HepG2 (cell line): ENCODE measurements at regions not wholly inside any gene's neighbourhood (a gene's known extent, or its start where the extent isn't known, plus 50 kb on each side); places are given as distances from the start of the nearest gene placed in this dataset.

Experiments used
- ATAC-seq: fragments of 200-7000 bp; cut with Tn5 transposase; 3 replicates; pipeline ENCODE4 v1.9.1; 2020; ENCODE audit warnings: mild to moderate bottlenecking, moderate library complexity
- BruUV-seq: library from RNA; stranded (reverse); fragments of 400-500 nt; replicated peaks from 2 replicates; lab custom pipeline; 2021; lab: Mats Ljungman, UMichigan
- CTCF ChIA-PET: fragments of 300-600 bp; formaldehyde crosslinking; extraction: SDS; loops from one replicate; lab custom pipeline; 2021; ENCODE audit warnings: low total read pairs, inconsistent platforms, low intra/inter-chr PET ratio; lab: Yijun Ruan, JAX
- POLR2A ChIA-PET: fragments of 350-600 bp; sonication (Branson Sonifier 250); formaldehyde crosslinking; loops from one replicate; lab custom pipeline; 2020; ENCODE audit warnings: antibody characterized with exemption, inconsistent platforms; lab: Yijun Ruan, JAX
- DNase-seq: peaks from one replicate; pipeline ENCODE4 v3.0.0-alpha.2; 2015; ENCODE audit warnings: low spot score
- FAIRE-seq: peaks from 3 replicates; lab custom pipeline; 2011; peaks lifted over from hg19 to GRCh38; lab: Jason Lieb, UNC
- H2AFZ ChIP-seq: one replicate; pipeline ENCODE4 v1.6.1; 2011; ENCODE audit warnings: low read length, inconsistent platforms
- H3K27ac ChIP-seq: fragments of 300-600 bp; 3 replicates; pipeline ENCODE4 v1.8.0; 2011; ENCODE audit warnings: mixed run types, mild to moderate bottlenecking, mixed read lengths, low read length, inconsistent platforms; ENCODE audit not compliant: insufficient read depth; ENCODE audit errors: extremely low read length
- H3K27me3 ChIP-seq, 2 experiments: fragments of 200-600 bp in 1 of 2; 2 replicates in 1 of 2; 3 replicates in 1 of 2; pipeline versions ENCODE4 v1.6.0 to v1.8.0; 2011; ENCODE audit warnings: low read length in 2 of 2, mild to moderate bottlenecking in 2 of 2, moderate library complexity in 2 of 2, inconsistent platforms in 1 of 2; ENCODE audit not compliant: insufficient read depth in 2 of 2, control insufficient read depth in 1 of 2
- H3K36me3 ChIP-seq, 2 experiments: fragments of 200-600 bp in 1 of 2; replicated peaks in 1 of 2; 2 replicates in 1 of 2; 3 replicates in 1 of 2; pipeline versions ENCODE4 v1.5.1 to v1.8.0; 2011; ENCODE audit warnings: low read length in 2 of 2, inconsistent platforms in 1 of 2; ENCODE audit not compliant: insufficient read depth in 2 of 2, control insufficient read depth in 1 of 2
- H3K4me1 ChIP-seq: 2 replicates; pipeline ENCODE4 v1.5.1; 2012; ENCODE audit warnings: low read length, inconsistent platforms; ENCODE audit not compliant: insufficient read depth
- H3K4me2 ChIP-seq: 2 replicates; pipeline ENCODE4 v1.6.0; 2011; ENCODE audit warnings: low read depth, low read length, inconsistent platforms
- H3K4me3 ChIP-seq, 3 experiments: fragments of 200-600 bp in 1 of 3; sonication (generic), shearing (Covaris generic) in 1 of 3; replicated peaks in 1 of 3; 2 replicates each; pipeline ENCODE4 v1.5.1; 2011 to 2016; ENCODE audit warnings: low read length in 3 of 3, inconsistent platforms in 2 of 3, low read depth in 2 of 3, mild to moderate bottlenecking in 2 of 3, control low read depth in 1 of 3, mixed read lengths in 1 of 3; ENCODE audit not compliant: insufficient read depth in 1 of 3
- H3K79me2 ChIP-seq: one replicate; pipeline ENCODE4 v1.6.1; 2011; ENCODE audit warnings: low read length, inconsistent platforms; ENCODE audit not compliant: insufficient read depth
- H3K9ac ChIP-seq: 2 replicates; pipeline ENCODE4 v1.6.0; 2011; ENCODE audit warnings: mild to moderate bottlenecking, low read depth, low read length, inconsistent platforms; ENCODE audit not compliant: insufficient read depth
- H3K9me3 ChIP-seq: 2 replicates; pipeline ENCODE4 v1.5.1; 2012; ENCODE audit warnings: mild to moderate bottlenecking, low read length
- H4K20me1 ChIP-seq: 2 replicates; pipeline ENCODE4 v1.6.0; 2011; ENCODE audit warnings: inconsistent platforms, mild to moderate bottlenecking, low read length, moderate library complexity; ENCODE audit not compliant: insufficient read depth
- HMG20B ChIP-seq: conservative IDR thresholded peaks from 2 replicates; pipeline ENCODE4 v1.6.1; 2016; ENCODE audit warnings: missing genetic modification reagents, missing compliant biosample characterization
- HOXA7 ChIP-seq: sonication (generic); formaldehyde crosslinking; IDR thresholded peaks from 2 replicates; pipeline ENCODE4 v1.8.1; 2022; ENCODE audit warnings: mild to moderate bottlenecking, missing genetic modification reagents, moderate library complexity
- KDM4B ChIP-seq: sonication (generic); formaldehyde crosslinking; IDR thresholded peaks from 2 replicates; pipeline ENCODE4 v1.4.0; 2020; ENCODE audit warnings: missing genetic modification reagents
- PAWR ChIP-seq: sonication (generic); formaldehyde crosslinking; IDR thresholded peaks from 2 replicates; pipeline ENCODE4 v1.4.0; 2020; ENCODE audit warnings: missing genetic modification reagents, mild to moderate bottlenecking, borderline replicate concordance
- RFX3 ChIP-seq: IDR thresholded peaks from 2 replicates; pipeline ENCODE4 v1.6.1; 2016; ENCODE audit warnings: missing biosample characterization, missing genetic modification reagents
- SRSF4 ChIP-seq: fragments of 200-400 bp; formaldehyde crosslinking; IDR thresholded peaks from one replicate; pipeline ENCODE4 v1.6.1; 2018; ENCODE audit warnings: mild to moderate bottlenecking, low read depth, low read length, moderate library complexity; ENCODE audit not compliant: poor library complexity, severe bottlenecking
- ZFP37 ChIP-seq: sonication (generic); formaldehyde crosslinking; IDR thresholded peaks from 2 replicates; pipeline ENCODE4 v1.4.0; 2020; ENCODE audit warnings: missing genetic modification reagents, borderline replicate concordance
- ZNF296 ChIP-seq: sonication (generic); formaldehyde crosslinking; conservative IDR thresholded peaks from 2 replicates; pipeline ENCODE4 v1.5.0; 2020; ENCODE audit warnings: mild to moderate bottlenecking, missing genetic modification reagents
- ZNF546 ChIP-seq: sonication (generic); formaldehyde crosslinking; conservative IDR thresholded peaks from 2 replicates; pipeline ENCODE4 v1.8.1; 2023; ENCODE audit warnings: mild to moderate bottlenecking, missing genetic modification reagents
- ZNF562 ChIP-seq: sonication (generic); formaldehyde crosslinking; IDR thresholded peaks from 2 replicates; pipeline ENCODE4 v1.8.0; 2022; ENCODE audit warnings: missing genetic modification reagents, borderline replicate concordance
- ZNF850 ChIP-seq: sonication (generic); formaldehyde crosslinking; conservative IDR thresholded peaks from 2 replicates; pipeline ENCODE4 v1.9.0; 2021; ENCODE audit warnings: mild to moderate bottlenecking, missing genetic modification reagents
- ZSCAN22 ChIP-seq: sonication (generic); formaldehyde crosslinking; IDR thresholded peaks from 2 replicates; pipeline ENCODE4 v1.4.0; 2020; ENCODE audit warnings: mild to moderate bottlenecking, missing genetic modification reagents
- WGBS: methylation state at CpG from one replicate; pipeline ENCODE4 v1.1.6; 2017; ENCODE audit warnings: low lambda C conversion rate; 5-methylcytosine and 5-hydroxymethylcytosine counted together
- in situ Hi-C: cut with HindIII; loops from 2 replicates; pipeline ENCODE4 v1.10.0; 2017; ENCODE audit warnings: low pct_unique_long_range_greater_than_20kb; ENCODE audit not compliant: extremely low pct_ligation_motif_present
- intact Hi-C: fragments of 100-400 bp; cut with micrococcal nuclease; formaldehyde crosslinking; loops from one replicate; pipeline ENCODE4 v1.10.0; 2022; ENCODE audit not compliant: unreplicated experiment
- TF ChIP-seq, protein P1 (sequence below): sonication (generic); formaldehyde crosslinking; IDR thresholded peaks from 2 replicates; pipeline ENCODE4 v1.4.0; 2020; ENCODE audit warnings: mild to moderate bottlenecking, missing genetic modification reagents
- TF ChIP-seq, protein P2 (sequence below): sonication (generic); formaldehyde crosslinking; IDR thresholded peaks from 2 replicates; pipeline ENCODE4 v1.8.1; 2022; ENCODE audit warnings: low read depth, mild to moderate bottlenecking, missing genetic modification reagents
- TF ChIP-seq, protein P3 (sequence below): sonication (generic); formaldehyde crosslinking; IDR thresholded peaks from 2 replicates; pipeline ENCODE4 v1.4.0; 2020; ENCODE audit warnings: missing genetic modification reagents
- TF ChIP-seq, protein P4 (sequence below): sonication (generic); formaldehyde crosslinking; IDR thresholded peaks from 2 replicates; pipeline ENCODE4 v1.8.0; 2022; ENCODE audit warnings: mild to moderate bottlenecking, missing genetic modification reagents, moderate library complexity

DNA sequence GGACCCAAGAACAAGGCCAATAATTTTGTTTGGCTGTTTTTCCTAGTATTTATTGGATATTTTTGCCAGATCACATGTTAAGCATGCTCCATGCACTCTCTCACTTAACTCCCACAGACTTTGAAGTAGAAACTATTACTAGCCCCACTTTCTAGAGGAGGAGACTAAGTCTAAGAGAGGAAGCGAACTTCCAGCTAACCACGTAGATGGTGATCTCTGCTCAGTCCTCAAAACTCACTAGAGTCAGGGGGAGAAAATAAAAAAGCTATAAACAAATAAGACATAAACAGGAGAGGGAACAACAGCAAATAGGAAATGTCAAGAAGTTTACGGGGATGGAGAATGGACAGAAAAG, 481.0 kb upstream of the PROK2 start:
- POLR2A ChIA-PET = no interaction called here
- H3K4me2 ChIP-seq = no peak overlapping the region
- DNase-seq = no peak
- H3K36me3 ChIP-seq = no peaks in the 10 kb centered on the region
- H3K9me3 ChIP-seq = no peaks in the 10 kb centered on the region
- BruUV-seq = no TSS peak
- FAIRE-seq = no peak
- in situ Hi-C loops = loop anchor here (5.0 kb wide), 1 partner anchor 309 kb away; no protein-coding TSS in a partner anchor
- CTCF ChIA-PET = no interaction called here
- H3K27ac ChIP-seq = no peak overlapping the region
- ATAC-seq = no peak
- H3K4me3 ChIP-seq = no peak overlapping the region
- no peaks in the 10 kb centered on the region; a peak in 2 of 5 replicates for H3K27me3 ChIP-seq
- intact Hi-C loops = no loop called here
- peaks cover 25% of the 10 kb centered on the region for H3K4me1 ChIP-seq
- no peak overlapping the region for H2AFZ ChIP-seq
- 33% methylated on average over 3 of the region's 3 CpGs for WGBS
- H4K20me1 ChIP-seq = no peaks in the 10 kb centered on the region
- no peaks in the 10 kb centered on the region for H3K79me2 ChIP-seq
- no peak overlapping the region for H3K9ac ChIP-seq
- TF ChIP-seq, protein P1, sequence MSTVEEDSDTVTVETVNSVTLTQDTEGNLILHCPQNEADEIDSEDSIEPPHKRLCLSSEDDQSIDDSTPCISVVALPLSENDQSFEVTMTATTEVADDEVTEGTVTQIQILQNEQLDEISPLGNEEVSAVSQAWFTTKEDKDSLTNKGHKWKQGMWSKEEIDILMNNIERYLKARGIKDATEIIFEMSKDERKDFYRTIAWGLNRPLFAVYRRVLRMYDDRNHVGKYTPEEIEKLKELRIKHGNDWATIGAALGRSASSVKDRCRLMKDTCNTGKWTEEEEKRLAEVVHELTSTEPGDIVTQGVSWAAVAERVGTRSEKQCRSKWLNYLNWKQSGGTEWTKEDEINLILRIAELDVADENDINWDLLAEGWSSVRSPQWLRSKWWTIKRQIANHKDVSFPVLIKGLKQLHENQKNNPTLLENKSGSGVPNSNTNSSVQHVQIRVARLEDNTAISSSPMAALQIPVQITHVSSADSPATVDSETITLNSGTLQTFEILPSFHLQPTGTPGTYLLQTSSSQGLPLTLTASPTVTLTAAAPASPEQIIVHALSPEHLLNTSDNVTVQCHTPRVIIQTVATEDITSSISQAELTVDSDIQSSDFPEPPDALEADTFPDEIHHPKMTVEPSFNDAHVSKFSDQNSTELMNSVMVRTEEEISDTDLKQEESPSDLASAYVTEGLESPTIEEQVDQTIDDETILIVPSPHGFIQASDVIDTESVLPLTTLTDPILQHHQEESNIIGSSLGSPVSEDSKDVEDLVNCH (CRISPR knock-in tag) = no peak
- TF ChIP-seq, protein P2, sequence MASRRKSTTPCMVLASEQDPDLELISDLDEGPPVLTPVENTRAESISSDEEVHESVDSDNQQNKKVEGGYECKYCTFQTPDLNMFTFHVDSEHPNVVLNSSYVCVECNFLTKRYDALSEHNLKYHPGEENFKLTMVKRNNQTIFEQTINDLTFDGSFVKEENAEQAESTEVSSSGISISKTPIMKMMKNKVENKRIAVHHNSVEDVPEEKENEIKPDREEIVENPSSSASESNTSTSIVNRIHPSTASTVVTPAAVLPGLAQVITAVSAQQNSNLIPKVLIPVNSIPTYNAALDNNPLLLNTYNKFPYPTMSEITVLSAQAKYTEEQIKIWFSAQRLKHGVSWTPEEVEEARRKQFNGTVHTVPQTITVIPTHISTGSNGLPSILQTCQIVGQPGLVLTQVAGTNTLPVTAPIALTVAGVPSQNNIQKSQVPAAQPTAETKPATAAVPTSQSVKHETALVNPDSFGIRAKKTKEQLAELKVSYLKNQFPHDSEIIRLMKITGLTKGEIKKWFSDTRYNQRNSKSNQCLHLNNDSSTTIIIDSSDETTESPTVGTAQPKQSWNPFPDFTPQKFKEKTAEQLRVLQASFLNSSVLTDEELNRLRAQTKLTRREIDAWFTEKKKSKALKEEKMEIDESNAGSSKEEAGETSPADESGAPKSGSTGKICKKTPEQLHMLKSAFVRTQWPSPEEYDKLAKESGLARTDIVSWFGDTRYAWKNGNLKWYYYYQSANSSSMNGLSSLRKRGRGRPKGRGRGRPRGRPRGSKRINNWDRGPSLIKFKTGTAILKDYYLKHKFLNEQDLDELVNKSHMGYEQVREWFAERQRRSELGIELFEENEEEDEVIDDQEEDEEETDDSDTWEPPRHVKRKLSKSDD (CRISPR knock-in tag) = no peak
- TF ChIP-seq ZNF850 (no peak), RFX3 (no peak), KDM4B (CRISPR knock-in tag) (no peak), PAWR (CRISPR knock-in tag) (no peak), ZFP37 (CRISPR knock-in tag) (no peak), ZNF296 (CRISPR knock-in tag) (no peak), HMG20B (CRISPR knock-in tag) (no peak), ZSCAN22 (CRISPR knock-in tag) (no peak), ZNF546 (CRISPR knock-in tag) (no peak), ZNF562 (CRISPR knock-in tag) (no peak), SRSF4 (no peak), HOXA7 (CRISPR knock-in tag) (no peak)
- TF ChIP-seq, protein P3, sequence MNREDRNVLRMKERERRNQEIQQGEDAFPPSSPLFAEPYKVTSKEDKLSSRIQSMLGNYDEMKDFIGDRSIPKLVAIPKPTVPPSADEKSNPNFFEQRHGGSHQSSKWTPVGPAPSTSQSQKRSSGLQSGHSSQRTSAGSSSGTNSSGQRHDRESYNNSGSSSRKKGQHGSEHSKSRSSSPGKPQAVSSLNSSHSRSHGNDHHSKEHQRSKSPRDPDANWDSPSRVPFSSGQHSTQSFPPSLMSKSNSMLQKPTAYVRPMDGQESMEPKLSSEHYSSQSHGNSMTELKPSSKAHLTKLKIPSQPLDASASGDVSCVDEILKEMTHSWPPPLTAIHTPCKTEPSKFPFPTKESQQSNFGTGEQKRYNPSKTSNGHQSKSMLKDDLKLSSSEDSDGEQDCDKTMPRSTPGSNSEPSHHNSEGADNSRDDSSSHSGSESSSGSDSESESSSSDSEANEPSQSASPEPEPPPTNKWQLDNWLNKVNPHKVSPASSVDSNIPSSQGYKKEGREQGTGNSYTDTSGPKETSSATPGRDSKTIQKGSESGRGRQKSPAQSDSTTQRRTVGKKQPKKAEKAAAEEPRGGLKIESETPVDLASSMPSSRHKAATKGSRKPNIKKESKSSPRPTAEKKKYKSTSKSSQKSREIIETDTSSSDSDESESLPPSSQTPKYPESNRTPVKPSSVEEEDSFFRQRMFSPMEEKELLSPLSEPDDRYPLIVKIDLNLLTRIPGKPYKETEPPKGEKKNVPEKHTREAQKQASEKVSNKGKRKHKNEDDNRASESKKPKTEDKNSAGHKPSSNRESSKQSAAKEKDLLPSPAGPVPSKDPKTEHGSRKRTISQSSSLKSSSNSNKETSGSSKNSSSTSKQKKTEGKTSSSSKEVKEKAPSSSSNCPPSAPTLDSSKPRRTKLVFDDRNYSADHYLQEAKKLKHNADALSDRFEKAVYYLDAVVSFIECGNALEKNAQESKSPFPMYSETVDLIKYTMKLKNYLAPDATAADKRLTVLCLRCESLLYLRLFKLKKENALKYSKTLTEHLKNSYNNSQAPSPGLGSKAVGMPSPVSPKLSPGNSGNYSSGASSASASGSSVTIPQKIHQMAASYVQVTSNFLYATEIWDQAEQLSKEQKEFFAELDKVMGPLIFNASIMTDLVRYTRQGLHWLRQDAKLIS (CRISPR knock-in tag) = no peak
- TF ChIP-seq, protein P4, sequence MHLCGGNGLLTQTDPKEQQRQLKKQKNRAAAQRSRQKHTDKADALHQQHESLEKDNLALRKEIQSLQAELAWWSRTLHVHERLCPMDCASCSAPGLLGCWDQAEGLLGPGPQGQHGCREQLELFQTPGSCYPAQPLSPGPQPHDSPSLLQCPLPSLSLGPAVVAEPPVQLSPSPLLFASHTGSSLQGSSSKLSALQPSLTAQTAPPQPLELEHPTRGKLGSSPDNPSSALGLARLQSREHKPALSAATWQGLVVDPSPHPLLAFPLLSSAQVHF (CRISPR knock-in tag) = no peak
